PC-9 (cell line): ENCODE measurements at regions not wholly inside any gene's neighbourhood (a gene's known extent, or its start where the extent isn't known, plus 50 kb on each side); places are given as distances from the start of the nearest gene placed in this dataset.

ENCODE experiments used
- BruUV-seq: library from RNA; stranded (reverse); fragments of 400-500 nt; replicated peaks from 2 replicates; lab custom pipeline; 2021; lab: Mats Ljungman, UMichigan
- CTCF ChIA-PET: fragments of 300-600 bp; sonication (Branson Sonifier 250); formaldehyde crosslinking; loops from one replicate; lab custom pipeline; 2022; ENCODE audit warnings: antibody characterized with exemption; lab: Charles Lee
- POLR2A ChIA-PET: fragments of 300-600 bp; sonication (Branson Sonifier 250); formaldehyde crosslinking; loops from one replicate; lab custom pipeline; 2022; ENCODE audit warnings: antibody characterized with exemption; ENCODE audit not compliant: unreplicated experiment; lab: Charles Lee
- DNase-seq, 2 experiments: peaks; one replicate each; pipeline versions ENCODE4 v3.0.0 to v3.0.0-alpha.2; 2015 to 2022; ENCODE audit warnings: mixed read lengths in 1 of 2
- H2AFZ ChIP-seq: fragments of 200-600 bp; sonication (generic); 2 replicates; pipeline ENCODE4 v1.8.1; 2017; ENCODE audit warnings: antibody characterized with exemption
- H3F3A ChIP-seq: fragments of 200-600 bp; sonication (generic); 2 replicates; pipeline ENCODE4 v1.8.1; 2017; ENCODE audit warnings: antibody characterized with exemption, mild to moderate bottlenecking, low read depth; ENCODE audit not compliant: insufficient read depth
- H3K27ac ChIP-seq: fragments of 200-600 bp; sonication (generic); 2 replicates; pipeline ENCODE4 v1.6.1; 2016; ENCODE audit warnings: mixed run types
- H3K27me3 ChIP-seq: fragments of 200-600 bp; sonication (generic); 2 replicates; pipeline ENCODE4 v1.6.1; 2016; ENCODE audit warnings: low read depth, mixed run types; ENCODE audit not compliant: insufficient read depth
- H3K36me3 ChIP-seq: fragments of 200-600 bp; sonication (generic); 2 replicates; pipeline ENCODE4 v1.6.1; 2016; ENCODE audit warnings: low read depth, mixed run types
- H3K4me1 ChIP-seq: fragments of 200-600 bp; sonication (generic); replicated peaks from 2 replicates; pipeline ENCODE4 v1.6.1; 2016; ENCODE audit warnings: mixed run types; ENCODE audit not compliant: insufficient read depth
- H3K4me2 ChIP-seq: fragments of 200-600 bp; sonication (generic); 2 replicates; pipeline ENCODE4 v1.6.1; 2017; ENCODE audit warnings: mixed run types
- H3K4me3 ChIP-seq: fragments of 200-600 bp; sonication (generic); 2 replicates; pipeline ENCODE4 v1.6.1; 2016; ENCODE audit warnings: mixed run types
- H3K79me2 ChIP-seq: fragments of 200-600 bp; sonication (generic); 2 replicates; pipeline ENCODE4 v1.6.1; 2017; ENCODE audit warnings: low read depth, mixed run types
- H3K9me2 ChIP-seq: fragments of 200-600 bp; sonication (generic); 2 replicates; pipeline ENCODE4 v1.8.1; 2017; ENCODE audit warnings: mild to moderate bottlenecking; ENCODE audit not compliant: insufficient read depth
- H3K9me3 ChIP-seq: fragments of 200-600 bp; sonication (generic); 2 replicates; pipeline ENCODE4 v1.8.1; 2016; ENCODE audit warnings: low read depth; ENCODE audit not compliant: insufficient read depth
- H4K20me1 ChIP-seq: fragments of 200-600 bp; sonication (generic); 2 replicates; pipeline ENCODE4 v1.8.1; 2017; ENCODE audit not compliant: insufficient read depth
- EZH2 ChIP-seq: fragments of 200-600 bp; sonication (generic); IDR thresholded peaks from 2 replicates; pipeline ENCODE4 v1.8.0; 2017; ENCODE audit warnings: antibody characterized with exemption, low read depth
- intact Hi-C: fragments of 100-400 bp; cut with micrococcal nuclease; formaldehyde crosslinking; loops from one replicate; pipeline ENCODE4 v1.10.0; 2022; ENCODE audit not compliant: unreplicated experiment
- TF ChIP-seq, protein P1 (sequence below): fragments of 200-600 bp; sonication (generic); conservative IDR thresholded peaks from 2 replicates; pipeline ENCODE4 v1.6.1; 2017; ENCODE audit warnings: mixed run types, antibody characterized with exemption, mild to moderate bottlenecking, moderate library complexity

DNA sequence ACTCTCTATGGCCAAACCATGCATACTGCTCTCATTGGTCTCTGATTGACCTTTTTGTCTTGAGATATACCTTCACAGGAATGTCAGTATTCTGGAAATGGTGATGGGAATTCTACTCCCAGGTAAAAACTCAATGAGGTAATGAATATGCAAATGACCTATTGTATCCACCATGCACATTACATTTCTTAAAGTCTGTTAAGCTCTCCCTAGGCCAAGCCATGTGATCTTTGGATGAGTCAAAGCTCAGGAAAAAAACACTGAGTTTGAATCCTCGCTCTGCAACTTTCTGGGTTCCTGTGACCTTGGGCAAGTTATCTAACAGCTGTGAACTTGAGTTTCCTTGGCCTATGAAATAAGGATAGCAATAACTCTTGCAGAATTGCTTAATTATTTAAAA is 175.4 kb downstream of the PPP1R2C start:
- no peaks in the 10 kb centered on the region for H4K20me1 ChIP-seq
- BruUV-seq: no TSS peak
- no peaks in the 10 kb centered on the region for H3K27me3 ChIP-seq
- intact Hi-C loops: no loop called here
- ChIA-PET POLR2A (no interaction called here), CTCF (no interaction called here)
- no peaks in the 10 kb centered on the region for H3K36me3 ChIP-seq
- H3K9me3 ChIP-seq: no peaks in the 10 kb centered on the region
- no peak overlapping the region for H3K27ac ChIP-seq
- no peak overlapping the region for H3K4me2 ChIP-seq
- no peak for DNase-seq
- H3K4me3 ChIP-seq: no peak overlapping the region
- no peaks in the 10 kb centered on the region for H3K4me1 ChIP-seq
- no peaks in the 10 kb centered on the region for H3K79me2 ChIP-seq
- TF ChIP-seq, protein P1, sequence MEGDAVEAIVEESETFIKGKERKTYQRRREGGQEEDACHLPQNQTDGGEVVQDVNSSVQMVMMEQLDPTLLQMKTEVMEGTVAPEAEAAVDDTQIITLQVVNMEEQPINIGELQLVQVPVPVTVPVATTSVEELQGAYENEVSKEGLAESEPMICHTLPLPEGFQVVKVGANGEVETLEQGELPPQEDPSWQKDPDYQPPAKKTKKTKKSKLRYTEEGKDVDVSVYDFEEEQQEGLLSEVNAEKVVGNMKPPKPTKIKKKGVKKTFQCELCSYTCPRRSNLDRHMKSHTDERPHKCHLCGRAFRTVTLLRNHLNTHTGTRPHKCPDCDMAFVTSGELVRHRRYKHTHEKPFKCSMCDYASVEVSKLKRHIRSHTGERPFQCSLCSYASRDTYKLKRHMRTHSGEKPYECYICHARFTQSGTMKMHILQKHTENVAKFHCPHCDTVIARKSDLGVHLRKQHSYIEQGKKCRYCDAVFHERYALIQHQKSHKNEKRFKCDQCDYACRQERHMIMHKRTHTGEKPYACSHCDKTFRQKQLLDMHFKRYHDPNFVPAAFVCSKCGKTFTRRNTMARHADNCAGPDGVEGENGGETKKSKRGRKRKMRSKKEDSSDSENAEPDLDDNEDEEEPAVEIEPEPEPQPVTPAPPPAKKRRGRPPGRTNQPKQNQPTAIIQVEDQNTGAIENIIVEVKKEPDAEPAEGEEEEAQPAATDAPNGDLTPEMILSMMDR: no peak
- no peak for TF ChIP-seq EZH2
- H3F3A ChIP-seq: no peaks in the 10 kb centered on the region
- no peak overlapping the region for H2AFZ ChIP-seq
- no peaks in the 10 kb centered on the region for H3K9me2 ChIP-seq

DNA sequence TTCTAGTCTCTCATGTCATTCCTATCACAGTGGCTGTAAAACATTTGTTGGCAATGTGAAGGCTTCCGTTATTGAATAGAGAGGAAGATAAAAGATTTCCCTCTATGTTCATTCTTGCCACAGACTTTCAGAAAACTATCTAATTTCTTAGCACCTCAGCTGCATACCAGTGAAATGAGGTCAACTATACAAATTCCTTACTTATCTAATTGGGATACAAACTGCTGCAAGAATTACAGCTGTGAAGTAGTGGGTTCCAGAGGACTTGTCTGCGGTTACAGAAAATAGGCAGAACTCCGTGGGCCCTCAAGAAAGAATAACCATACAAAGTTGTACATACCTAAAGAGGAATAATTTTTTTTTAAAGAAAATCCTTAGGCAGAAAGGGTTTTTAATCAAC is 175.8 kb downstream of the PPP1R2C start:
- Histone ChIP-seq H3K9me3 (no peaks in the 10 kb centered on the region), H3K4me1 (no peaks in the 10 kb centered on the region), H3F3A (no peaks in the 10 kb centered on the region), H2AFZ (no peak overlapping the region), H4K20me1 (no peaks in the 10 kb centered on the region), H3K4me2 (no peak overlapping the region), H3K4me3 (no peak overlapping the region), H3K27me3 (no peaks in the 10 kb centered on the region), H3K27ac (no peak overlapping the region), H3K36me3 (no peaks in the 10 kb centered on the region), H3K9me2 (no peaks in the 10 kb centered on the region), H3K79me2 (no peaks in the 10 kb centered on the region)
- no peak for TF ChIP-seq EZH2
- TF ChIP-seq, protein P1: no peak
- ChIA-PET POLR2A (no interaction called here), CTCF (no interaction called here)
- intact Hi-C loops: no loop called here
- DNase-seq: no peak
- BruUV-seq: no TSS peak

DNA sequence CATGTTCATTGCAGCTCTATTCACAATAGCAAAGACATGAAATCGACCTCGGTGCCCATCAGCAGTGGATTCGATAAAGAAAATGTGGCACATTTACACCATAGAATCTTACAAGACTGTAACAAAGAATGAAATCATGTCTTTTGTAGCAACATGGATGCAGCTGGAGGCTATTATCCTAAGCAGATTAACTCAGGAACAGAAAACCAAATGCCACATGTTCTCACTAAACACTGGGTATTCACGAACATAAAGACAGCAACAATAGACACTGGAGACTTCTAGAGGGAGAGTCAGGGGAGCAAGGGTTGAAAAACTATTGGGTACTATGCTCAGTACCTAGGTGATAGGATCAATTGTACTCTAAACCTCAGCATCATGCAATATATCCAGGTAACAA is 180.5 kb downstream of the PPP1R2C start:
- H3F3A ChIP-seq: no peaks in the 10 kb centered on the region
- TF ChIP-seq, protein P1: no peak
- TF ChIP-seq EZH2: no peak
- BruUV-seq: no TSS peak
- H3K9me2 ChIP-seq: no peaks in the 10 kb centered on the region
- H3K79me2 ChIP-seq: no peaks in the 10 kb centered on the region
- no peak for DNase-seq
- intact Hi-C loops: no loop called here
- no peaks in the 10 kb centered on the region for H3K9me3 ChIP-seq
- no peaks in the 10 kb centered on the region for H3K36me3 ChIP-seq
- ChIA-PET CTCF (no interaction called here), POLR2A (no interaction called here)
- no peak overlapping the region for H3K27ac ChIP-seq
- H3K4me1 ChIP-seq: no peaks in the 10 kb centered on the region
- no peaks in the 10 kb centered on the region for H3K27me3 ChIP-seq
- no peak overlapping the region for H3K4me2 ChIP-seq
- no peak overlapping the region for H2AFZ ChIP-seq
- H3K4me3 ChIP-seq: no peak overlapping the region
- no peaks in the 10 kb centered on the region for H4K20me1 ChIP-seq
